Activated naive CD4-positive, alpha-beta T cell (primary cell): ENCODE measurements at regions not wholly inside any gene's neighbourhood (a gene's known extent, or its start where the extent isn't known, plus 50 kb on each side); places are given as distances from the start of the nearest gene placed in this dataset.
"Not testable (repeated sequence)": the region's sequence is repeated elsewhere in the genome, so short reads cannot be mapped to it uniquely, and the experiment has no call there.

Source experiments
- DNase-seq, 4 experiments: peaks; one replicate each; lab custom pipeline; 2025; lab: John Stamatoyannopoulos, UW

- DNase-seq, result no peak
Observed at GRCh38 chr2:207328944-207329386, 163.2 kb upstream of the KLF7 start.

GRCh38 chr2:207330912-207331311 is 165.2 kb upstream of the KLF7 start:
- no peak for DNase-seq

GRCh38 chr2:207331674-207332073 is 165.9 kb upstream of the KLF7 start:
- DNase-seq, result no peak

GRCh38 chr2:207332480-207333212 is 166.9 kb upstream of the KLF7 start:
- DNase-seq, result no peak

GRCh38 chr2:207333599-207334300 is 168.0 kb upstream of the KLF7 start:
- DNase-seq, result no peak

- DNase-seq, result no peak
Observed at GRCh38 chr2:207334301-207334623, 168.5 kb upstream of the KLF7 start.

- no peak for DNase-seq
Observed at GRCh38 chr2:207334624-207335371, 169.1 kb upstream of the KLF7 start.

- no peak for DNase-seq
Observed at GRCh38 chr2:207337234-207338219, 171.8 kb upstream of the KLF7 start.

- DNase-seq, result no peak
Observed at GRCh38 chr2:207338220-207338607, 172.5 kb upstream of the KLF7 start.

GRCh38 chr2:207338610-207339009 is 172.9 kb upstream of the KLF7 start:
- DNase-seq, result no peak

GRCh38 chr2:207341112-207341750 is 175.5 kb upstream of the KLF7 start:
- DNase-seq, result no peak

- DNase-seq, result no peak
Observed at GRCh38 chr2:207341804-207342203, 176.1 kb upstream of the KLF7 start.

GRCh38 chr2:207344596-207345394 is 179.0 kb upstream of the KLF7 start:
- DNase-seq, result not testable (repeated sequence)

GRCh38 chr2:207351171-207351570 is 178.6 kb upstream of the CREB1 start:
- no peak for DNase-seq

GRCh38 chr2:207352978-207353671 is 176.6 kb upstream of the CREB1 start:
- no peak for DNase-seq

- no peak for DNase-seq
Observed at GRCh38 chr2:207353836-207354235, 175.9 kb upstream of the CREB1 start.

GRCh38 chr2:207354462-207354861 is 175.3 kb upstream of the CREB1 start:
- DNase-seq, result no peak

- DNase-seq, result no peak
Observed at GRCh38 chr2:207356567-207356966, 173.2 kb upstream of the CREB1 start.

- no peak for DNase-seq
Observed at GRCh38 chr2:207357216-207357615, 172.5 kb upstream of the CREB1 start.

- no peak for DNase-seq
Observed at GRCh38 chr2:207362716-207363115, 167.0 kb upstream of the CREB1 start.
